PC-3 (cell line): ENCODE measurements at regions not wholly inside any gene's neighbourhood (a gene's known extent, or its start where the extent isn't known, plus 50 kb on each side); places are given as distances from the start of the nearest gene placed in this dataset.

ENCODE experiments used
- ATAC-seq: fragments of 200-7000 bp; cut with Tn5 transposase; 2 replicates; pipeline ENCODE4 v1.9.1; 2020; ENCODE audit warnings: mild to moderate bottlenecking, moderate library complexity
- BruUV-seq: library from RNA; stranded (reverse); fragments of 400-500 nt; replicated peaks from 2 replicates; lab custom pipeline; 2021; lab: Mats Ljungman, UMichigan
- CTCF ChIA-PET: fragments of 300-600 bp; sonication (Branson Sonifier 250); formaldehyde crosslinking; loops from one replicate; lab custom pipeline; 2022; ENCODE audit warnings: antibody characterized with exemption; lab: Charles Lee
- POLR2A ChIA-PET: fragments of 300-600 bp; sonication (Branson Sonifier 250); formaldehyde crosslinking; loops from one replicate; lab custom pipeline; 2022; ENCODE audit warnings: antibody characterized with exemption; ENCODE audit not compliant: unreplicated experiment; lab: Charles Lee
- DNase-seq: peaks from one replicate; pipeline ENCODE4 v3.0.0-alpha.2; 2015
- H2AFZ ChIP-seq: fragments of 300-600 bp; sonication (generic); 2 replicates; pipeline ENCODE4 v1.6.0; 2016; ENCODE audit warnings: antibody characterized with exemption, low read length
- H3F3A ChIP-seq: fragments of 300-600 bp; sonication (generic); one replicate; pipeline ENCODE4 v1.6.0; 2017; ENCODE audit warnings: antibody characterized with exemption, low read length, control low read depth, mild to moderate bottlenecking; ENCODE audit not compliant: unreplicated experiment
- H3K27ac ChIP-seq: fragments of 300-600 bp; sonication (generic); 2 replicates; pipeline ENCODE4 v1.5.1; 2016; ENCODE audit warnings: mild to moderate bottlenecking, low read length
- H3K27me3 ChIP-seq: fragments of 300-600 bp; sonication (generic); 2 replicates; pipeline ENCODE4 v1.6.1; 2016; ENCODE audit warnings: low read length, mixed read lengths
- H3K36me3 ChIP-seq: fragments of 300-600 bp; sonication (generic); 2 replicates; pipeline ENCODE4 v1.6.1; 2016; ENCODE audit warnings: low read depth, mixed run types, low read length, mixed read lengths
- H3K4me1 ChIP-seq: fragments of 300-600 bp; sonication (generic); 2 replicates; pipeline ENCODE4 v1.5.1; 2016; ENCODE audit warnings: low read length; ENCODE audit not compliant: insufficient read depth
- H3K4me2 ChIP-seq: fragments of 300-600 bp; sonication (generic); 2 replicates; pipeline ENCODE4 v1.6.0; 2016; ENCODE audit warnings: low read length
- H3K4me3 ChIP-seq: fragments of 300-600 bp; sonication (generic); 2 replicates; pipeline ENCODE4 v1.5.1; 2016; ENCODE audit warnings: mild to moderate bottlenecking, low read length, mixed read lengths
- H3K79me2 ChIP-seq: fragments of 300-600 bp; sonication (generic); 2 replicates; pipeline ENCODE4 v1.6.1; 2017; ENCODE audit warnings: low read length, mixed read lengths
- H3K9ac ChIP-seq: fragments of 300-600 bp; sonication (generic); 2 replicates; pipeline ENCODE4 v1.6.0; 2016; ENCODE audit warnings: mild to moderate bottlenecking, low read length
- H3K9me2 ChIP-seq: fragments of 300-600 bp; sonication (generic); replicated peaks from 2 replicates; pipeline ENCODE4 v1.6.1; 2016; ENCODE audit warnings: mixed run types, low read length, mixed read lengths
- H3K9me3 ChIP-seq: fragments of 300-600 bp; sonication (generic); 2 replicates; pipeline ENCODE4 v1.6.1; 2016; ENCODE audit warnings: low read length, mixed read lengths
- H4K20me1 ChIP-seq: fragments of 300-600 bp; sonication (generic); 2 replicates; pipeline ENCODE4 v1.6.1; 2016; ENCODE audit warnings: low read length, mixed read lengths
- CTCF ChIP-seq: fragments of 300-600 bp; sonication (generic); conservative IDR thresholded peaks from 2 replicates; pipeline ENCODE4 v1.5.1; 2017; ENCODE audit warnings: antibody characterized with exemption, low read depth, mild to moderate bottlenecking, low read length
- EZH2phosphoT487 ChIP-seq: fragments of 300-600 bp; sonication (generic); IDR thresholded peaks from 2 replicates; pipeline ENCODE4 v1.6.1; 2018; ENCODE audit warnings: mild to moderate bottlenecking, antibody characterized with exemption, low read length, borderline replicate concordance
- intact Hi-C: fragments of 100-400 bp; cut with micrococcal nuclease; formaldehyde crosslinking; loops from 2 replicates; pipeline ENCODE4 v1.9.0; 2023

DNA sequence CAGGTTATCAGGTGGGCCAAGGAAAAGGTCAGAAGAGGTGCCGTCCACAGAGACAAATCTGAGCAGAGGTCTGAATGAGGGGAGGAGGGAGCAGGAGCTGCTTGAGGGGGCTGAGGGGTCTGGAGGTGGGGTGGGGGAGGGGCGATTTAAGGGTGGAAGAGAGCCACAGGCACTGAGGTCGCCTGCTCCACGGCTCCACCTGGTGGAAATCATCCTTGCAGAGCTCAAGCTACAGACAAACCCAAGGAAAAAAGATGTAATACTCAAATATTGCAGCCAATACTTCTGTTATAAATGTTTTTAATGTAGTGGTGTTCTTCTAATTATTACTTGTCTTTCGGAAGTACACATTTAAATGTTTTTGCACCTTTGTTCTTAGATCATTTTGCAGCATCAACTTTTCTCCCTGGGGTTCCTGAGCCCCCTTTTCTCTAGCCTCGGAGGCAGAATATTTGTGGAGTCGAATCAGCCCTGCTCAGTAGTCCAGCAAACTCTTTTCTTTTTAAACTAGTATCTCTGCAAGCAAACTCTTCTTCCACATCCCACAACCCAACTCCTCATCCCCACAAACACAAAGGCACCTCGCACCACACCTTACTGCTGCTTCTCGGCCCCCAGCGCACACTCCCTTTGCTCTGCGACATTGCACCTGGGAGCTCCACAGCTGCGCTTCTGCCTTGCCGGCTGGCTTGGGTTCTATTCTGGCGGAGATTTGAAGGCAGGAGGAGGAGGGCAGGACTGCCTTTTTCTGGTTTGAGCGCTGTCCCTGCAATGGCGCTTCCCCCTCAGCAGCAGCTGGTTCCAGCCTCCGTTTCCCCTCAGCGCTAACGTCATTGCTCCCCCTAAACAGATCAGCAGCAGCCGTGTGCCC, 51.0 kb upstream of the TFAP2A start:
- no peak for TF ChIP-seq EZH2phosphoT487
- TF ChIP-seq CTCF = peak; percentile 71
- DNase-seq (peak; percentile 75), ATAC-seq (peak; percentile 76)
- no peaks in the 10 kb centered on the region for H3K9me3 ChIP-seq
- no TSS peak for BruUV-seq
- ChIA-PET POLR2A (no interaction called here), CTCF (interaction anchor here (0.5 to 1.3 kb wide), 6 partner anchors 15 to 229 kb away, joined by 3 to 7 read pairs (median 4); partner anchors contain the start of gene PAK1IP1)
- H3K9ac ChIP-seq = no peak overlapping the region
- H3K9me2 ChIP-seq = no peaks in the 10 kb centered on the region
- H3K27ac ChIP-seq = no peak overlapping the region
- H4K20me1 ChIP-seq = no peaks in the 10 kb centered on the region
- H3K4me1 ChIP-seq = peaks cover 11% of the 10 kb centered on the region; the same call in 1 of the 2 replicates
- H3K27me3 ChIP-seq = no peaks in the 10 kb centered on the region
- no peaks in the 10 kb centered on the region for H3F3A ChIP-seq
- H3K36me3 ChIP-seq = no peaks in the 10 kb centered on the region
- H3K4me2 ChIP-seq = no peak overlapping the region
- no peak overlapping the region for H3K4me3 ChIP-seq
- no peaks in the 10 kb centered on the region for H3K79me2 ChIP-seq
- no peak overlapping the region for H2AFZ ChIP-seq
- intact Hi-C loops = loop anchor here (1.0 kb wide), 2 partner anchors 25 to 31 kb away; no protein-coding TSS in a partner anchor
